ENCODE measurements at regions not wholly inside any gene's neighbourhood (a gene's known extent, or its start where the extent isn't known, plus 50 kb on each side); places are given as distances from the start of the nearest gene placed in this dataset.

DNA sequence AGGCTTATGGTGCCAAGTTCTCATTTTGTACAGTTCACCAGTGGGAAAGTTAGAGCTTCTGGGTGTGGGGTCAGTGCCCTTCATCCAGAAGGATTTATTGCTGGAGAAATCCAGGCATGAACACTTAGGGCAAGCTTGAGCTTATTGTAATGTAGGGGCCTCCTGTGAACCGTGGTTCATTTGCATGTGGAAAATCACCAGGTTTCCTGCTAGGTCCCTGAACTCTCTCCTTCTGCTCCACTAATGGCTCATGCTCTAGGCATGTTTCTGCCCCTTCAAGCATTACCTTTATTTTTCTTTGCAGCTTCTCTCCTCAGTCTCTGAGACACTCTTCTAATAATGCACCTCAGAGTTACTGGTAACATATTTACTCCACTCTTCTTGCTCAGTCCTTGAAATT, 79.3 kb upstream of the FAM98A start:
- intact Hi-C loops (cut with DNase I) = no loop called here
- Histone ChIP-seq H3K4me1 (ENCODE audit: control insufficient read depth in 2 of 3, insufficient read depth in 2 of 3, low read depth in 1 of 3, low read length in 3 of 3) (no peaks in the 10 kb centered on the region), H3K36me3 (ENCODE audit: control insufficient read depth in 2 of 3, insufficient read depth in 3 of 3, low read length in 3 of 3) (no peaks in the 10 kb centered on the region), H3K9me3 (ENCODE audit: control insufficient read depth in 2 of 3, insufficient read depth in 1 of 3, low read length in 3 of 3) (no peaks in the 10 kb centered on the region), H3K4me3 (ENCODE audit: low read length in 3 of 3) (no peak overlapping the region), H3K27ac (ENCODE audit: low read depth in 2 of 2, low read length in 2 of 2) (no peak overlapping the region), H3K9ac (ENCODE audit: low read length in 3 of 3) (no peak overlapping the region), H3K27me3 (ENCODE audit: control insufficient read depth, insufficient read depth, low read length) (no peaks in the 10 kb centered on the region)
- TF ChIP-seq, protein P1, sequence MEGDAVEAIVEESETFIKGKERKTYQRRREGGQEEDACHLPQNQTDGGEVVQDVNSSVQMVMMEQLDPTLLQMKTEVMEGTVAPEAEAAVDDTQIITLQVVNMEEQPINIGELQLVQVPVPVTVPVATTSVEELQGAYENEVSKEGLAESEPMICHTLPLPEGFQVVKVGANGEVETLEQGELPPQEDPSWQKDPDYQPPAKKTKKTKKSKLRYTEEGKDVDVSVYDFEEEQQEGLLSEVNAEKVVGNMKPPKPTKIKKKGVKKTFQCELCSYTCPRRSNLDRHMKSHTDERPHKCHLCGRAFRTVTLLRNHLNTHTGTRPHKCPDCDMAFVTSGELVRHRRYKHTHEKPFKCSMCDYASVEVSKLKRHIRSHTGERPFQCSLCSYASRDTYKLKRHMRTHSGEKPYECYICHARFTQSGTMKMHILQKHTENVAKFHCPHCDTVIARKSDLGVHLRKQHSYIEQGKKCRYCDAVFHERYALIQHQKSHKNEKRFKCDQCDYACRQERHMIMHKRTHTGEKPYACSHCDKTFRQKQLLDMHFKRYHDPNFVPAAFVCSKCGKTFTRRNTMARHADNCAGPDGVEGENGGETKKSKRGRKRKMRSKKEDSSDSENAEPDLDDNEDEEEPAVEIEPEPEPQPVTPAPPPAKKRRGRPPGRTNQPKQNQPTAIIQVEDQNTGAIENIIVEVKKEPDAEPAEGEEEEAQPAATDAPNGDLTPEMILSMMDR (IDR thresholded peaks at IDR 0.05; ENCODE audit: borderline replicate concordance, extremely low read depth, insufficient read depth) = no peak
- DNase-seq = peak in 2 of 5 donors; percentile 29 to 37
- no peak for FAIRE-seq

DNA sequence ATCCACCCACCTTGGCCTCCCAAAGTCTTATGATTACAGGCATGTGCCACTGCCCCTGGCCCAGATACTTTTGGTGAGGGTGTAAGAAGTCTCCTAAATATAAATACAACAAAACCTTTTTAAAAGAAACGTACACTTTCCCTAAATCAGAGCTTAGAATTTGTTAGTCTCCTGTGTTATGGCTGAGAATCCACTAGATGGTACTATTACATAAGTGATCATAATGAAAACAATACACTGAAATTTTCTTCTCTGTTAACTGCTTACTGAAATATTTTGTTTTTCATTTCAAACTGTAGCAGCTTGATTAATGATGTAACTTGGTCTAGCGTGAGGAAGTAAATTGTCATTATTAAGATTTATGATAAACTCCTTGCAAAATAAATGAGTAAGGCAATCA, 74.8 kb upstream of the FAM98A start:
- Histone ChIP-seq H3K36me3 (ENCODE audit: control insufficient read depth in 2 of 3, insufficient read depth in 3 of 3, low read length in 3 of 3) (no peaks in the 10 kb centered on the region), H3K27me3 (ENCODE audit: control insufficient read depth, insufficient read depth, low read length) (no peaks in the 10 kb centered on the region), H3K4me1 (ENCODE audit: control insufficient read depth in 2 of 3, insufficient read depth in 2 of 3, low read depth in 1 of 3, low read length in 3 of 3) (no peaks in the 10 kb centered on the region), H3K9ac (ENCODE audit: low read length in 3 of 3) (no peak overlapping the region), H3K27ac (ENCODE audit: low read depth in 2 of 2, low read length in 2 of 2) (no peak overlapping the region), H3K4me3 (ENCODE audit: low read length in 3 of 3) (no peak overlapping the region), H3K9me3 (ENCODE audit: control insufficient read depth in 2 of 3, insufficient read depth in 1 of 3, low read length in 3 of 3) (no peaks in the 10 kb centered on the region)
- intact Hi-C loops (cut with DNase I) = no loop called here
- DNase-seq (peak in 2 of 5 donors; percentile 39 to 45), FAIRE-seq (peak; percentile 67)
- TF ChIP-seq, protein P1 (IDR thresholded peaks at IDR 0.05; ENCODE audit: borderline replicate concordance, extremely low read depth, insufficient read depth) = peak; percentile 31

DNA sequence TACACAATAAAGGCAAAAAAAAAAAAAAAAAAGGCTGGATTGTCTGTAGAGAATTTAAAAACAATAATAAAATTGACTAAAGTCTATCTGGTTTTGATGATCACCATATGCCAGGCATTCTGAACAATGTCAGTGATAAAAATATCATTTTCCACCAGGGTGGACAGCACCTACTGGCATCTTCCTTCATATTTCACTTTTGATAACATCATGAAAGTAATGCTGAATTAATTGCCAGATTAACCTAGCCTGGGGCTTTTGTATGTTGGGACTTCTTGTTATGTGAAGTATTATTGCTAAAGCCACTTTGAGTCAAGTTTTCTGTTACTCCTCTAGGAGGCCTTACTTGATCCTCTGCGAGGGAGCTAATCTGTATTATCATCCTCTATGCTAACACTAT, 73.8 kb upstream of the FAM98A start:
- H3K27me3 ChIP-seq (ENCODE audit: control insufficient read depth, insufficient read depth, low read length) = no peaks in the 10 kb centered on the region
- intact Hi-C loops (cut with DNase I) = no loop called here
- FAIRE-seq = no peak
- H3K27ac ChIP-seq (ENCODE audit: low read depth in 2 of 2, low read length in 2 of 2) = no peak overlapping the region
- no peak overlapping the region for H3K4me3 ChIP-seq (ENCODE audit: low read length in 3 of 3)
- H3K4me1 ChIP-seq (ENCODE audit: control insufficient read depth in 2 of 3, insufficient read depth in 2 of 3, low read depth in 1 of 3, low read length in 3 of 3) = no peaks in the 10 kb centered on the region
- no peaks in the 10 kb centered on the region for H3K9me3 ChIP-seq (ENCODE audit: control insufficient read depth in 2 of 3, insufficient read depth in 1 of 3, low read length in 3 of 3)
- H3K36me3 ChIP-seq (ENCODE audit: control insufficient read depth in 2 of 3, insufficient read depth in 3 of 3, low read length in 3 of 3) = no peaks in the 10 kb centered on the region
- no peak overlapping the region for H3K9ac ChIP-seq (ENCODE audit: low read length in 3 of 3)
- no peak for DNase-seq
- TF ChIP-seq, protein P1 (IDR thresholded peaks at IDR 0.05; ENCODE audit: borderline replicate concordance, extremely low read depth, insufficient read depth) = no peak

- Histone ChIP-seq H3K9ac (ENCODE audit: low read length in 3 of 3) (no peak overlapping the region), H3K27ac (ENCODE audit: low read depth in 2 of 2, low read length in 2 of 2) (no peak overlapping the region), H3K9me3 (ENCODE audit: control insufficient read depth in 2 of 3, insufficient read depth in 1 of 3, low read length in 3 of 3) (no peaks in the 10 kb centered on the region), H3K4me3 (ENCODE audit: low read length in 3 of 3) (no peak overlapping the region), H3K36me3 (ENCODE audit: control insufficient read depth in 2 of 3, insufficient read depth in 3 of 3, low read length in 3 of 3) (no peaks in the 10 kb centered on the region), H3K4me1 (ENCODE audit: control insufficient read depth in 2 of 3, insufficient read depth in 2 of 3, low read depth in 1 of 3, low read length in 3 of 3) (no peaks in the 10 kb centered on the region), H3K27me3 (ENCODE audit: control insufficient read depth, insufficient read depth, low read length) (no peaks in the 10 kb centered on the region)
- FAIRE-seq = no peak
- intact Hi-C loops (cut with DNase I) = no loop called here
- TF ChIP-seq, protein P1 (IDR thresholded peaks at IDR 0.05; ENCODE audit: borderline replicate concordance, extremely low read depth, insufficient read depth) = no peak
- no peak for DNase-seq
Observed at GRCh38 chr2:33672389-33672788, 73.3 kb upstream of the FAM98A start.

Measured in kidney (tissue), 13 donors.